NCI-H526 (cell line): ENCODE measurements at regions not wholly inside any gene's neighbourhood (a gene's known extent, or its start where the extent isn't known, plus 50 kb on each side); places are given as distances from the start of the nearest gene placed in this dataset.

Source experiments
- DNase-seq, 2 experiments: peaks; one replicate each; lab custom pipeline; 2025; lab: John Stamatoyannopoulos, UW

GRCh38 chr9:81256368-81256767 lies 433.0 kb downstream of the TLE1 start:
- no peak for DNase-seq

DNA sequence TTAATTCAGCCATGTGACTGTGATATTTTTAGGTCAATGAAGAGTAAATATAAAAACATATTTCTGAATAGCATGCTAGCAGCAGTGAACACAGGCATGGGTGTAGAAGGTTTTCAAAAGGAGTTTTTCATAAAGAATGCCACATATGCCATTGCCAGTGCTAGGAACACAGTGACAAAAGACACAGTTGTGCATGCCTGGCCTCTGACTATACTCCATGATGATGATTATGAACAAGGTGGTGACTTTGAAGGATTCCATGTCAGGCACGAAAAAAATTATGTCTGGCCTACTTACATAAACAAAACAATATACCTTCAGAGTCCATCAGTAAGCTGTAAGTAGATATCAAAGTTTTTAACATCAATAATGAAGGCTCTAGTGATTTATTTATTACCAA lies 438.7 kb downstream of the TLE1 start:
- no peak for DNase-seq

GRCh38 chr9:81250041-81250440 lies 439.3 kb downstream of the TLE1 start:
- DNase-seq: no peak

- no peak for DNase-seq
Observed at GRCh38 chr9:81245254-81245956, 443.9 kb downstream of the TLE1 start.

DNA sequence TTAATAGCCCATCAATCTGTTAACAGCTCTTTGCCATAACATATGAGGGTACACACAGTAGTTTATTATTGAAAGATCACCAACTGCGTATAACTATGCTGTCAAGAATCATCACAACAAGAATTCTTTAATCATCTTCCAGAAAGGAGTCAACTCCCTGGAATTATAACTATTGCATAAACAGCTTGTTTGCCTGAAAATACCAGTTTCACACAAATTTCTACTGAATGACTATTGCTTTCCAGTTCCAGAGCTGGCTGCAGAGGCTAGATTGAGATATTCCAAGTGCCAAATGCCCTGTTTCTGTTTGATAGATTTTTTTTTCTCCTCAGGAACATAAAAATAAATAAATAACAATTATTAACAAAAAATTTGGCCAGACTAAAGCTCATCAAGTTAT lies 444.7 kb downstream of the TLE1 start:
- no peak for DNase-seq

DNA sequence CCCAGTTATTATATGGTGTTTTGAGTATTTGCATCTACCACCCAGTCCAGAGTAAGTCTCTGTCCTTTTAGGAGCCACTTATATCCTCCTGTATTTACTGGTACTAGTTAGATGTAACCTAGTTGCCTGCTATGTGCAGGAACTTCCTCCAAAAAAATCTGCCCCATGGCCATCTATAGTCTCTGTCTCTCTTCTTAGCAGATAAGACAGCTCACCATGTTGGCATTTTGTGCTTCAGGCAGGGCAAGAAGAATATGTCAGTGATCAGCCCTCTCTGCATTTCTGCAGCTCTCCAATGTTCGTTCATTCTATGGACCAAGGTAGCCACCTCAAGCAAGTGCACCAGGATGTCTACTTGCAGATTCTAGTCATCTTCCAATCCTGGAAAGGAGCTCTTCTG lies 446.5 kb downstream of the TLE1 start:
- no peak for DNase-seq

DNA sequence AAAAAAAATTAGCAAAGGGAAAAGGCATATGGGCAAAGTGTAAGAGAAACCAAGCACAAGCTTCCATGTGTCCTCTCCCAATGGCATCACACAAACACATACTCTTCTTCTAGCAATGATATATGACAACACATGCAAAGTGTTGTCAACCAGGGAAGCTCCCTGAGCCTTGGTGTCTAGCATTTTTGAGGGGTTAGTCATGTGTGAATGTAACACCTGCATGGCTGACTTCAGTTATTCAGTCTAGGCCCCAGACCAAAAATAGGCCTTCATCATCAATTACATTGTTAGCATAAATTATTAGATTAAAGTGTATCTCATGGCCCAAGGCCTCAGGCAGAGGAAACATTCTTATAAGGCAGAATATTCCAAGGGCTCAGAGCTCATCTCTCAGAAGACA lies 450.0 kb downstream of the TLE1 start:
- DNase-seq: no peak

DNA sequence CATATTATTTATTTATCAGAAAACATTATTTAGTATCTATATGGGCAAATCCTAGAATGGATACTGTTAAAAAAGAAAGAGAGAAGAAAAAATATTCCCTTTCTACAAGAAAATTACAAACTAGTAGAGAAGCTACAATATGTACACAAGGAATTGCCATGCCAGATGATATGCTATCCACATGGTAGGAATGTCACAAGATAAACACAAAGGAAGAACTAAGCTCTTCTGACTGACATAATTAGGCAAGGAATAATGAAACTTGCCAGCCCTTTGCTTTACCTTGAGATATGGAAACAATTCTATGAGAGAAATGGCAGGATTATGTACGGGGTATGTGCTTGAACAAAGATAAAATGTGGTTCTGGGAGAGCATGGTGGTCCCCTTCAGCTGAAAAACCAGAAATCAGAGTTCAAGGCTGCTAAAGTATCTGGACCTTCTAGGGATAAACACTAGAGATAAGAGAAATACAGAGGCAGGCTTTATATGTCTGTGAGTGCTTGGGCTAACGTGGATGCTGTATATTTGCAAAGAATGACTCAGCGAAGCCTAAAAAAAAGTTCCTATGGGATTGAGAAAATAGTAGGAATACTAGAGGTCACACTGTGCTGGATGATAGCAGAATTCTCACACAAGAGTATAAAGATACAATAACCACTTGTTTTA lies 451.6 kb downstream of the TLE1 start:
- no peak for DNase-seq

GRCh38 chr9:81234924-81235610 lies 454.3 kb downstream of the TLE1 start:
- DNase-seq: no peak

DNA sequence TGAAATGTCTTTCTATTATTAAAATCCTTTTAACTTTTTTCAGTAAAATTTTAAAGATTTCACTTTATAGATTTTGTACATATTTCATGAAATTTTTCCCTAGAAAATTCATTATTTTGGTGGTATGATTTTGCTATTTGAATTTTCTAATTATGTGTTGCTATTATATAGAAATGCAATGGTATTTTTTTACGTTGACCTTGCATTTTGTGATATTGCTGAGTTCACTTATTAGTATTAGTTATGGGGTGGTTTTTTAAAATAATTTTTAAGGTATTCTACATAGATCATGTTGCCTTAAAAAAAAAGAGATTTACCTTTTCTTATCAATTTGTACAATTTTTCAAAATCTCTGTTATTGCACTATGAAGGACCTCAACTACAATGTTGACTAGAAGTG lies 458.3 kb downstream of the TLE1 start:
- DNase-seq: no peak

GRCh38 chr9:81227507-81228245 lies 461.7 kb downstream of the TLE1 start:
- DNase-seq: no peak

- no peak for DNase-seq
Observed at GRCh38 chr9:81225596-81225995, 463.8 kb downstream of the TLE1 start.

GRCh38 chr9:81224166-81225081 lies 464.9 kb downstream of the TLE1 start:
- DNase-seq: no peak

DNA sequence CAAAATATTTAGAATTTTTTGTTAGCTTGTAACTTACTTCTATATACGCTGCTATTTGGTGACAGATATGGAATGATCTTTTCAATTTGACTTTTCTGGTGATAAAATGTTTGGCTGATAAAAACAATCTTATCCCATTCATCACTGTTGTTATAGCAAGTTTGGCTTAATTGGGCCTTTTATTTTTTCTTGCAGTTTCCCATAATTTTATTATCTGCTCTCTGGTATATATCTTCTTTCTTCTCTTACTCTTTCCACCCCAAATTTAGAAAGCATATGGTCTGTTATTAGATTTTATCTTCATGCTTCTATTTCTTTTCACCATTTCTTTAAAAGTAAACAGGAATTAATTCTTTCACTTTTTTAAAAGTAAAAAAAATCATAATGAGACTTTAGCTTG lies 474.4 kb downstream of the TLE1 start:
- DNase-seq: no peak

GRCh38 chr9:81213456-81213855 lies 475.9 kb downstream of the TLE1 start:
- DNase-seq: no peak

DNA sequence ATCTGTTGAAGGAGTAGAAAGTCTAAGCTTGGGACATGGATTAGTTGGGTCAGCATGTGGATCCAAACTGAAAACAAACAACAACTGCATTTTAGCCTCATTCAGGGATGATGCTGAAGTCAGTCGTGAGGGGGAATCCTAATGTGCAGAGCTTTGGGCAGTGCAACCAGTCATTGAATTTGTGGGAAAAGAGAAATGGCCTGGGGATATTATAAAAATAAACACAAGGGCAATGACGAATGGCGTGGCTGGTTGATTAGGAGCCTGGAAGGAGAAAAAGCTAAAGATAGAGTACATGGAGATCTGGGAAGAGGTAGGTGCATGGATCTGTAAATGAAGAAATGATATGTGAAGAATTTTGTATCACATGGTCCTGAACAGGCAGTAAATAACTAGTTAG lies 477.6 kb downstream of the TLE1 start:
- no peak for DNase-seq

DNA sequence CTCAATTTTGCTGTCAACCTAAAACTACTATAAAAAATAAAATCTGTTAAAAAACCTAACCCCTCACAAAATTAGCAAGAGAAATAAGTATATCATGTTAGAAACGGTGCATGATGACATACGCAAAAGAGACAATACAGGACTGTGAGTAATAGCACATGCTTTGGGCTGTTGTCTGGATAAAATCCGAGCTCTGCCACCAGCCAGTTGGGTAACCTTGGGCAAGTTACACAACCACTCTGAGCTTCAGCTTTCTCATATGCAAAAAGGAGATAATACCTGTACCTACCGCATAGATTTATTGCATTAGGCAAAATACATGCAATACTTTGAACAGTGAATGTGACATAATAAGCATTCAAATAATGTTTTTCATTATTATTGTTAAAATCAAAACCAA lies 481.7 kb downstream of the TLE1 start:
- no peak for DNase-seq

DNA sequence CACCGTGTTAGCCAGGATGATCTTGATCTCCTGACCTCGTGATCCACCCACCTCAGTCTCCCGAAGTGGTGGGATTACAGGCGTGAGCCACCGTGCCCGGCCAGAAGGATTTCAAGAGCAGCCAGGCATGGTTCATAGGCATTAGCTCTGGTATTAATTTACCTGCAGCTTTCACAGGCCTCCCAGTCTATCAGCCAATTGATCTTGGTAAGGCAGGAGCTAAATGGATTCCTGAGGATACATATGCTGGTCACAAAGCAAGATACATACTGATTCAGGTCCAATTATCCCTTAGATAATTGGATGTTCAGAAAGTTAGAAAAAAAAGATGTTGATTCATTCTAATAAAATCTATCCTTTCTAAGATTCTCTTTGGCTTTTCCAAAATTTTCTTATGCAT lies 487.1 kb downstream of the TLE1 start:
- DNase-seq: no peak

- DNase-seq: no peak
Observed at GRCh38 chr9:81195206-81195605, 494.1 kb downstream of the TLE1 start.

DNA sequence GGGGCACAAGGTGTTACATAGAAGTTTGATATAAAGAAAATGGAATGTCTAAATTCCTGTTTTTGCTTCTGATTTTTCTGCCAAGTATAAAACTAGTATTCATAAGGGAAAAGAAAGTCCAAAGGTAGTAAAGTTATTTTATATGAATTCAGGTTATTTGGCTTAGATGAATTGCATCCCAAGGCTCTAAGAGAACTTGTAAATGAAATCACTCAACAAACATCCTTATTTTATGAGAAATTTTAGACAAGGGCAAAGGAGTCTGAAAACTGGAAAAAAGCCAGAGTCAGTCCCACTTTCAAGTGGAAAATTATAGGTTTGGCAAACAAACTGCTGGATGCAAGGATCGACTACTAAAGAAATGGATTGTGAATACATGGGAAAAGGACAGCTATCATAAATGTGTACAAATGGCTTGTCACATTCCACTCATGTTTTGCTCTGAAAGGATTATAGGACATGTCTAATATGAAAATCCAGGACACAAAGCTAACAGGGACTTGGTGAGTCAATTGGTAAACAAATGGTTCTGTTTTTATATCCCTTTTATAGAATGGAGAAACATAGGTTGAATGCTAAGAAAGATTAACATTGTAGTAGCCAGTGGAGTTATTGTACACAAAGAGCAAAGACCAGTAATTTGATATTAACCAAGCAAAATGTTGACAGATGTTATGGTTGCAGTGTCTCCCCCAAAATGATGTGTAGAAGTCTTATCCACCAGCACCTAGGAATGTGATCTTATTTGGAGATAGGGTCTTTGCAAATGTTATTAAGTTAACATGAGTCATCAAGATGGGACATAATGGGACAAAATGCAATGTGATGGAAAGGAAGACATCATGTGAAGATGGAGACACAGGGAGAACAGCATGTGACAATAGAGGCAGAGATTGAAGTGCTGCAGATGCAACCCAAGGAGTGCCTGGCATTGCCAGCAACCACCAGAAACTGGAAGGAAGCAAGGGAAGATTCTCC lies 495.7 kb downstream of the TLE1 start:
- DNase-seq: no peak
